IPS-15b (cell line): ENCODE measurements at regions not wholly inside any gene's neighbourhood (a gene's known extent, or its start where the extent isn't known, plus 50 kb on each side); places are given as distances from the start of the nearest gene placed in this dataset.

ENCODE experiments used
- H3K27me3 ChIP-seq: one replicate; pipeline ENCODE4 v1.6.1; 2013; ENCODE audit warnings: low read length; ENCODE audit not compliant: control insufficient read depth, insufficient read depth
- H3K36me3 ChIP-seq: one replicate; pipeline ENCODE4 v1.6.1; 2013; ENCODE audit warnings: low read length; ENCODE audit not compliant: control insufficient read depth, insufficient read depth
- H3K4me1 ChIP-seq: one replicate; pipeline ENCODE4 v1.6.1; 2013; ENCODE audit warnings: mild to moderate bottlenecking, low read length; ENCODE audit not compliant: control insufficient read depth, insufficient read depth
- H3K4me3 ChIP-seq: one replicate; pipeline ENCODE4 v1.5.1; 2013; ENCODE audit warnings: low read depth, low read length
- H3K9ac ChIP-seq: one replicate; pipeline ENCODE4 v1.6.1; 2013; ENCODE audit warnings: low read depth, mild to moderate bottlenecking, low read length
- H3K9me3 ChIP-seq: one replicate; pipeline ENCODE4 v1.6.1; 2013; ENCODE audit warnings: mild to moderate bottlenecking, low read length; ENCODE audit not compliant: control insufficient read depth, insufficient read depth

DNA sequence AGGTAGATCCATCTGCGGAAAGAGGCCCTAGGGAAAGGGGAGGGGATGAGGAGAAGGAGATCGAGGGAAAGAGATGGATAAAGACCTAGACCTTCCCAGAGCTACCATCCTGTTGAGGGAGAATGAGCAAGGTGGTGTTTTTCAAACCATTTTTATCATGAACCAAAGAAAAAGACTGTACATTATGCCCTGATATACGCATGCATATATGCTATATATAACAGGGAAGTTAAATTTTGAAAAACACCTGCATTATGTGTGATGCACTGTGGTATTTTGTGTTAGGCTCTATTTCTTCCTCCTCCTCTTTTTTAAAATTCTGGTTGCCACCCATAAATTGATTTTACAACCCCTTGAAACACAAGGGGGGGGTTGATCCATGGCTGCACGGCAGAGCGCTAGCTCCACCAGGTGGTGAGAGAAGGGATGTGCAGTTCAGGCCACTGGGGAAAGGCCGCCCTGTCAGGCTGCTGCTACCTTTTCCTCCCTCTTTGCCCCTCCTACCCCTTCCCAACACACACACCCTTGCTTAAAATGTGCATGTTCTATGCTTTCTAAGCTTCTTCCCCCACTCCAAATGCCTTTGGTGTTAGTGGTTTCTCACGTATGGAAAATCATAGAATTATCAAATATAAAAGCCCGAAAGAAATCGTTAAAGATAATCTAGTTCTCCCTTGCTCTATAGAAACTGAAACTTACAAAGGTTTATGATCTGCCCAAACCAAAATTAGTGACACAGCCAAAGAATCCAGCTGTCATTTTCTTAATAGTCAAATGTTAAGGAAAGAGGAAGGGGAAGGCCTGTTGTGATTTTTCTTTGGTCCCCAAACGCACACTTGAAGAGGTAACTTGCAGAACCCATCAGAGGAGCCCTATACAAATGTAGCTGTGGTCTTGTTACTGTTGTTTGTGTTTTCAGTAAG is 262.0 kb upstream of the UMPS start:
- Histone ChIP-seq H3K4me1 (no peaks in the 10 kb centered on the region), H3K9me3 (no peaks in the 10 kb centered on the region), H3K36me3 (no peaks in the 10 kb centered on the region), H3K4me3 (no peak overlapping the region), H3K9ac (no peak overlapping the region), H3K27me3 (no peaks in the 10 kb centered on the region)

- H3K4me1 ChIP-seq, result no peaks in the 10 kb centered on the region
- no peaks in the 10 kb centered on the region for H3K36me3 ChIP-seq
- H3K4me3 ChIP-seq, result no peak overlapping the region
- no peaks in the 10 kb centered on the region for H3K9me3 ChIP-seq
- no peak overlapping the region for H3K9ac ChIP-seq
- no peaks in the 10 kb centered on the region for H3K27me3 ChIP-seq
These were observed 260.7 kb upstream of the UMPS start for GRCh38 chr3:124469555-124469954.

DNA sequence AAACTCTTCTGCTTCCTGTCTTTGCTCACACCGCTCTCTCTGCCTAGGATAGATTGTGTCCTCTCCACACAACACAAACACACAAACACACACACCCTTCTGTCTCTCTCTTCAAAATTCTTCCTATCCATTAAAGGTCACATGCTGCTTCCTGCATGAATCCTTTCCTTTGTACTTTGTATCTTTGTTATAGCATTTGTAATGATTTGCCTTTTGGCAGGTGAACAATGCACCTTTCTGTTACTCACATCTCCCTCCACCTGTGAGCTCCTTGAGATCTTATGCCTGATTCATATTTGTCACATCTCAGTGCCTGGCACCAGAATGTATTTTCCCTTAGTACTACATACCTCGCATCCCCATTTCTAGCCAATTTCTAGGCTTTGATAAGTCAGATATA is 251.4 kb upstream of the UMPS start:
- Histone ChIP-seq H3K4me3 (no peak overlapping the region), H3K36me3 (no peaks in the 10 kb centered on the region), H3K4me1 (no peaks in the 10 kb centered on the region), H3K9ac (no peak overlapping the region), H3K9me3 (no peaks in the 10 kb centered on the region), H3K27me3 (no peaks in the 10 kb centered on the region)

GRCh38 chr3:124483915-124484470 is 246.3 kb upstream of the UMPS start:
- no peaks in the 10 kb centered on the region for H3K36me3 ChIP-seq
- H3K4me3 ChIP-seq, result no peak overlapping the region
- no peaks in the 10 kb centered on the region for H3K9me3 ChIP-seq
- H3K9ac ChIP-seq, result no peak overlapping the region
- H3K4me1 ChIP-seq, result no peaks in the 10 kb centered on the region
- no peaks in the 10 kb centered on the region for H3K27me3 ChIP-seq

DNA sequence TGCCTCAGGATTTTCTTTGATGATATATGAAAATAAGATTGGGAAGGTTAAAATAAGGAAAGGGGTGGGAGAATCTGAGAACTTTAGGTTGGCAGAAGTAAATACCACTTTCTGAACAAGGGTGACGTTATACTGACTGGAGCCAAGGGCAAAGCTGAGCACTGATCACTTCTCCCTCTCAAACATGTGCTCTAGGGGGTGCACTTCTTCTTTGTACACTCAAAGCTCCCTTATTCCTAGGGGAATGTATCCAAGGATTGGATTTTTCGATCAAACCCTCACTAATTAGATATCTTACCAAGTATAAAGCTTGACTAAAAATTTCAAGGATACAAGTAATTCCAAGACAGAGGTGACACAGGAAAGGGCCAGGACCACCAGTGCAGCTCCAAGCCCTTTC is 243.9 kb upstream of the UMPS start:
- Histone ChIP-seq H3K27me3 (no peaks in the 10 kb centered on the region), H3K36me3 (no peaks in the 10 kb centered on the region), H3K9ac (no peak overlapping the region), H3K4me1 (no peaks in the 10 kb centered on the region), H3K9me3 (no peaks in the 10 kb centered on the region), H3K4me3 (no peak overlapping the region)

DNA sequence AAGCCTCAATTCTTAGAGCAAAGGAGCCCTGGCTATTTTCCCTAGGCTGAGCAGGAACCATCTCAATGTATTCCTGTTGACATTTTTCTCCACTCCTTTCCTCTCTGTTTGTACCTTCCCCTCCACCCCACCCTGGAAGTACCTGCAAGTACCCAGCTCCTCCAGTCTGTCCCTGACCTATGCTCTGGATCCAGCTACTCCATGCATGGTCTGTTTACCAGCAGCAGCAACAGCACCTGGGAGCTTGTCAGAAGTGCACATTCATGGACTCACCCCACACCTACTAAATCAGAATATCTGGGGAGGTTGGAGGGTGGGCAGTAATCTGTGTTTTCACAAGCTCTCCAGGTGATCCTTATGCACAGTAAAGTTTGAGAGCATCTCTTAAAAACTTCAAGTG is 240.7 kb upstream of the UMPS start:
- Histone ChIP-seq H3K4me1 (no peaks in the 10 kb centered on the region), H3K4me3 (no peak overlapping the region), H3K36me3 (no peaks in the 10 kb centered on the region), H3K27me3 (no peaks in the 10 kb centered on the region), H3K9ac (no peak overlapping the region), H3K9me3 (no peaks in the 10 kb centered on the region)

- H3K9ac ChIP-seq, result no peak overlapping the region
- no peaks in the 10 kb centered on the region for H3K27me3 ChIP-seq
- H3K4me1 ChIP-seq, result no peaks in the 10 kb centered on the region
- H3K36me3 ChIP-seq, result no peaks in the 10 kb centered on the region
- H3K4me3 ChIP-seq, result no peak overlapping the region
- H3K9me3 ChIP-seq, result no peaks in the 10 kb centered on the region
These were observed 239.2 kb upstream of the UMPS start for GRCh38 chr3:124491098-124491497.

DNA sequence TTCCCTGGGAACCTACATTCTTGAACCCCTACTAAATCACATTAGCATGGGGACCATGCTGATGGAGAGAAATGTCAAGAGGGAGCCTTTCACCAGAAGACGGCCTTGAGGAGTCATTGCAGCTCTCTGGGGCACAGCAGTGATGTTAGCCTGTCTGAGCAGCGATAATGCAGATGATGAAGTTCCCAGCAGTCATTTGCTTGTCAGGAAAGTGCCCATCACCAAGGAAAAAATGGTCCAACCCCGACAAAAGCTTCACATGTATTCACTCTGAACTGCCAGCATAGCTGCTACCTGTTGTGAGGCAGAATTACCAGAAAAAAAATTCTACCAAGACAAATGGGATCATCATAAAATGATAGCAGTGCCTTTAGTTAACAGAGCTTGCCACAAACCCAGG is 238.4 kb upstream of the UMPS start:
- Histone ChIP-seq H3K4me3 (no peak overlapping the region), H3K9me3 (no peaks in the 10 kb centered on the region), H3K4me1 (no peaks in the 10 kb centered on the region), H3K27me3 (no peaks in the 10 kb centered on the region), H3K36me3 (no peaks in the 10 kb centered on the region), H3K9ac (no peak overlapping the region)

DNA sequence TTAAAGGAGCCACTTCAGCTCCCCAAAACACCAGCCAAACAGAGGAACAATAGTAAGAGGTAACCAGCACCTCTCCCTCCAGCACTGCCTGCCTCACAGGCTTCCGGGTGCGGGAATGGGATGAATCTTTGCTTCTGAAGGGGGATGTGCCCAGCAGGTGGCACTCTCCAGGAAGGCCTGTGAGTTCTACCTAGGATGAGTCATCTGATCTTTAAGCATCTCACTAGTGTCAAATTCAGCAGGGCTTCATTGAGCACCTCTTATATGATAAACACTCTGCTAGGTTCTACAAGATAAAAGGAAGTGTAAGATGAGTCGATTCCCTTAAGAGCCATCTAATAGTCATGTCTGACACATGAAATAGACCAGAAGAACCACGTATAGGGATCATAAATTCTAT is 237.4 kb upstream of the UMPS start:
- no peaks in the 10 kb centered on the region for H3K9me3 ChIP-seq
- no peaks in the 10 kb centered on the region for H3K4me1 ChIP-seq
- H3K27me3 ChIP-seq, result no peaks in the 10 kb centered on the region
- no peaks in the 10 kb centered on the region for H3K36me3 ChIP-seq
- H3K4me3 ChIP-seq, result no peak overlapping the region
- H3K9ac ChIP-seq, result no peak overlapping the region

DNA sequence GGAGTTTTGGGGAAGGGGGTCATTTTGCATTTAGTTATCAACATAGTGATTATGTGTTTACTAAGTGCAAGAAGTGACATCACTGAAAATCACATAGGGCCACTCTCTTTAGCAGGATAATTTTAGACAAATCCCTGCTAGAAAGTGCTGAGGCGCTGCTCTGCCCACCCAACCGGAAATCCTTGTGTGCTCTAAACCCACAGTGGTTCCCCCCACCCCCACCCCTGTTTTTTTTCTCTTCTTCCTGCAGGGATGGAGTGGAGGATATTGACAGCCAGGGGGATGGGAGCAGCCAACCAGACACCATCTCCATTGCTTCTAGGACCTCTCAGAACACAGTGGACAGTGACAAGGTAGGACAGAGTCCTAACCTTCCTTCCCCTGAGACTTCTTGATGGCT is 234.2 kb upstream of the UMPS start:
- H3K9ac ChIP-seq, result no peak overlapping the region
- no peaks in the 10 kb centered on the region for H3K36me3 ChIP-seq
- H3K4me3 ChIP-seq, result no peak overlapping the region
- H3K9me3 ChIP-seq, result no peaks in the 10 kb centered on the region
- no peaks in the 10 kb centered on the region for H3K27me3 ChIP-seq
- H3K4me1 ChIP-seq, result no peaks in the 10 kb centered on the region

DNA sequence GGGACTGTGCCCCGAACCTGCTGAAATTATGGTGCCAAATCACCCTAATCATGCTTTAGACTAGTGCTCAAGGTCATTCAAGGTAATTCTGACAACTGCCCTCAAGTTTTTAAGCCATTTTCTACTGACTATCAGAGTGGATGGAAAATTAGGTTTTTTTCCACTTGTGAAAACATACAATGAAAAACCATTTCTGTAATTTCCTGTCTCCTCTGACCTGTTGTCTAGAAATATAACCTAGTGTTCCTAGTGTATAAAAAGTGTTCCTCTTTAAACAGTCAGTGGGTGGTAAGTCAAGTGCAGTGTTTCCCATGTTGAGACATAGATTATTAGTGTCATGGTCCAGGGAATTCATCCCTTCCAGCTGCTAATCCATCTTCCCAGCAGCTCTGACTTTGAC is 232.8 kb upstream of the UMPS start:
- no peaks in the 10 kb centered on the region for H3K36me3 ChIP-seq
- H3K9me3 ChIP-seq, result no peaks in the 10 kb centered on the region
- no peak overlapping the region for H3K9ac ChIP-seq
- H3K27me3 ChIP-seq, result no peaks in the 10 kb centered on the region
- no peak overlapping the region for H3K4me3 ChIP-seq
- no peaks in the 10 kb centered on the region for H3K4me1 ChIP-seq

- H3K9ac ChIP-seq, result no peak overlapping the region
- H3K9me3 ChIP-seq, result no peaks in the 10 kb centered on the region
- H3K4me3 ChIP-seq, result no peak overlapping the region
- H3K4me1 ChIP-seq, result no peaks in the 10 kb centered on the region
- no peaks in the 10 kb centered on the region for H3K36me3 ChIP-seq
- H3K27me3 ChIP-seq, result no peaks in the 10 kb centered on the region
These were observed 231.4 kb upstream of the UMPS start for GRCh38 chr3:124498891-124499290.
